Muscle of back (tissue), 3 donors: ENCODE measurements at regions not wholly inside any gene's neighbourhood (a gene's known extent, or its start where the extent isn't known, plus 50 kb on each side); places are given as distances from the start of the nearest gene placed in this dataset.
"Not testable (repeated sequence)": the region's sequence is repeated elsewhere in the genome, so short reads cannot be mapped to it uniquely, and the experiment has no call there.

Experiments used
- DNase-seq, 3 donors: peaks; one replicate each; pipeline versions ENCODE4 v3.0.0 to v3.0.0-alpha.2; 2013

GRCh38 chr2:168300460-168300859 is 53.1 kb upstream of the STK39 start:
- peak in 1 of 3 donors; percentile 68 for DNase-seq

GRCh38 chr2:168304024-168304681 is 56.8 kb upstream of the STK39 start:
- no peak for DNase-seq

GRCh38 chr2:168307379-168307778 is 60.0 kb upstream of the STK39 start:
- DNase-seq = no peak

- DNase-seq = no peak
Measured at GRCh38 chr2:168310580-168310979, 63.2 kb upstream of the STK39 start.

GRCh38 chr2:168311261-168311910 is 64.0 kb upstream of the STK39 start:
- peak in 2 of 3 donors; percentile 32 to 43 for DNase-seq

- DNase-seq = no peak
Measured at GRCh38 chr2:168312036-168312822, 64.8 kb upstream of the STK39 start.

GRCh38 chr2:168314236-168314635 is 66.8 kb upstream of the STK39 start:
- no peak for DNase-seq

GRCh38 chr2:168315331-168316072 is 68.1 kb upstream of the STK39 start:
- DNase-seq = no peak

- DNase-seq = peak; percentile 29 to 87 (median 80)
Measured at GRCh38 chr2:168316073-168316440, 68.7 kb upstream of the STK39 start.

GRCh38 chr2:168317282-168317681 is 69.9 kb upstream of the STK39 start:
- DNase-seq = no peak

- no peak for DNase-seq
Measured at GRCh38 chr2:168320267-168320666, 72.9 kb upstream of the STK39 start.

- peak in 2 of 3 donors; percentile 40 to 69 for DNase-seq
Measured at GRCh38 chr2:168322325-168323007, 75.1 kb upstream of the STK39 start.

GRCh38 chr2:168323529-168324021 is 76.2 kb upstream of the STK39 start:
- peak in 1 of 3 donors; percentile 66 for DNase-seq

GRCh38 chr2:168326572-168326971 is 79.2 kb upstream of the STK39 start:
- DNase-seq = no peak

GRCh38 chr2:168327328-168327727 is 79.9 kb upstream of the STK39 start:
- DNase-seq = no peak

- no peak for DNase-seq
Measured at GRCh38 chr2:168328421-168328820, 81.0 kb upstream of the STK39 start.

GRCh38 chr2:168330624-168331423 is 83.4 kb upstream of the STK39 start:
- no peak for DNase-seq

GRCh38 chr2:168335254-168335653 is 87.9 kb upstream of the STK39 start:
- DNase-seq = not testable (repeated sequence)

- no peak for DNase-seq
Measured at GRCh38 chr2:168336786-168337388, 89.5 kb upstream of the STK39 start.

- no peak for DNase-seq
Measured at GRCh38 chr2:168338292-168338691, 90.9 kb upstream of the STK39 start.
